ENCODE measurements at regions not wholly inside any gene's neighbourhood (a gene's known extent, or its start where the extent isn't known, plus 50 kb on each side); places are given as distances from the start of the nearest gene placed in this dataset.

DNA sequence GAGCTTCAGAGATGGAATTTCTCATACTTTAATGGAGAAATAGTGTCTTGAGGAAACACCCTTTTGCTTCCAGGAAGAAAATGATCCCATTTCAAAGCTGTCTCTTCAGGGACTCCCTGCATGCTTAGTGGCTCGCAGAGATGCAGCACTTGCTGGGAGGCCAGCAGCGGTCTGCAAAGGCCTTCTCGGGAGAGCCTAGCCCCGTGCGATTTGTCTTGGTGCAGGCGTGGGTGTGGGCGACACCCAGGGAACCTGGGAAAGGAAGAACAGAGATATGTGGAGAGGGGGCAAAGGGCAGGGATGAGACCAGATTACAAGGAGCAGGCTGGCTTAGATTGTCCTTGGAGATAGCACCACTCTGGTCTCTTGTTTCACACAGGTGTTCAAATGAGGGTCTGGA, 352.3 kb upstream of the PODXL start:
- H3K27me3 ChIP-seq (ENCODE audit: insufficient read depth, poor library complexity, severe bottlenecking): peaks cover 9% of the 10 kb centered on the region
- TF ChIP-seq, protein P1, sequence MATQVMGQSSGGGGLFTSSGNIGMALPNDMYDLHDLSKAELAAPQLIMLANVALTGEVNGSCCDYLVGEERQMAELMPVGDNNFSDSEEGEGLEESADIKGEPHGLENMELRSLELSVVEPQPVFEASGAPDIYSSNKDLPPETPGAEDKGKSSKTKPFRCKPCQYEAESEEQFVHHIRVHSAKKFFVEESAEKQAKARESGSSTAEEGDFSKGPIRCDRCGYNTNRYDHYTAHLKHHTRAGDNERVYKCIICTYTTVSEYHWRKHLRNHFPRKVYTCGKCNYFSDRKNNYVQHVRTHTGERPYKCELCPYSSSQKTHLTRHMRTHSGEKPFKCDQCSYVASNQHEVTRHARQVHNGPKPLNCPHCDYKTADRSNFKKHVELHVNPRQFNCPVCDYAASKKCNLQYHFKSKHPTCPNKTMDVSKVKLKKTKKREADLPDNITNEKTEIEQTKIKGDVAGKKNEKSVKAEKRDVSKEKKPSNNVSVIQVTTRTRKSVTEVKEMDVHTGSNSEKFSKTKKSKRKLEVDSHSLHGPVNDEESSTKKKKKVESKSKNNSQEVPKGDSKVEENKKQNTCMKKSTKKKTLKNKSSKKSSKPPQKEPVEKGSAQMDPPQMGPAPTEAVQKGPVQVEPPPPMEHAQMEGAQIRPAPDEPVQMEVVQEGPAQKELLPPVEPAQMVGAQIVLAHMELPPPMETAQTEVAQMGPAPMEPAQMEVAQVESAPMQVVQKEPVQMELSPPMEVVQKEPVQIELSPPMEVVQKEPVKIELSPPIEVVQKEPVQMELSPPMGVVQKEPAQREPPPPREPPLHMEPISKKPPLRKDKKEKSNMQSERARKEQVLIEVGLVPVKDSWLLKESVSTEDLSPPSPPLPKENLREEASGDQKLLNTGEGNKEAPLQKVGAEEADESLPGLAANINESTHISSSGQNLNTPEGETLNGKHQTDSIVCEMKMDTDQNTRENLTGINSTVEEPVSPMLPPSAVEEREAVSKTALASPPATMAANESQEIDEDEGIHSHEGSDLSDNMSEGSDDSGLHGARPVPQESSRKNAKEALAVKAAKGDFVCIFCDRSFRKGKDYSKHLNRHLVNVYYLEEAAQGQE (IDR thresholded peaks at IDR 0.05; ENCODE audit: insufficient replicate concordance, low read depth): no peak
- TF ChIP-seq SPI1 (IDR thresholded peaks at IDR 0.05; ENCODE audit: borderline replicate concordance, low read depth) (no peak), GABPA (IDR thresholded peaks at IDR 0.05; ENCODE audit: low read depth) (no peak), POLR2AphosphoS5 (IDR thresholded peaks at IDR 0.05; ENCODE audit: low read depth) (no peak)
- TF ChIP-seq, protein P2, sequence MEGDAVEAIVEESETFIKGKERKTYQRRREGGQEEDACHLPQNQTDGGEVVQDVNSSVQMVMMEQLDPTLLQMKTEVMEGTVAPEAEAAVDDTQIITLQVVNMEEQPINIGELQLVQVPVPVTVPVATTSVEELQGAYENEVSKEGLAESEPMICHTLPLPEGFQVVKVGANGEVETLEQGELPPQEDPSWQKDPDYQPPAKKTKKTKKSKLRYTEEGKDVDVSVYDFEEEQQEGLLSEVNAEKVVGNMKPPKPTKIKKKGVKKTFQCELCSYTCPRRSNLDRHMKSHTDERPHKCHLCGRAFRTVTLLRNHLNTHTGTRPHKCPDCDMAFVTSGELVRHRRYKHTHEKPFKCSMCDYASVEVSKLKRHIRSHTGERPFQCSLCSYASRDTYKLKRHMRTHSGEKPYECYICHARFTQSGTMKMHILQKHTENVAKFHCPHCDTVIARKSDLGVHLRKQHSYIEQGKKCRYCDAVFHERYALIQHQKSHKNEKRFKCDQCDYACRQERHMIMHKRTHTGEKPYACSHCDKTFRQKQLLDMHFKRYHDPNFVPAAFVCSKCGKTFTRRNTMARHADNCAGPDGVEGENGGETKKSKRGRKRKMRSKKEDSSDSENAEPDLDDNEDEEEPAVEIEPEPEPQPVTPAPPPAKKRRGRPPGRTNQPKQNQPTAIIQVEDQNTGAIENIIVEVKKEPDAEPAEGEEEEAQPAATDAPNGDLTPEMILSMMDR (IDR thresholded peaks at IDR 0.05; ENCODE audit: insufficient read depth, low read length): no peak
- H3K27ac ChIP-seq (replicated peaks): no peak overlapping the region
- DNase-seq (ENCODE audit: low read depth in 1 of 2, low spot score in 1 of 2): no peak
- H3K4me3 ChIP-seq (replicated peaks; ENCODE audit: insufficient read depth, low read length): no peak overlapping the region

DNA sequence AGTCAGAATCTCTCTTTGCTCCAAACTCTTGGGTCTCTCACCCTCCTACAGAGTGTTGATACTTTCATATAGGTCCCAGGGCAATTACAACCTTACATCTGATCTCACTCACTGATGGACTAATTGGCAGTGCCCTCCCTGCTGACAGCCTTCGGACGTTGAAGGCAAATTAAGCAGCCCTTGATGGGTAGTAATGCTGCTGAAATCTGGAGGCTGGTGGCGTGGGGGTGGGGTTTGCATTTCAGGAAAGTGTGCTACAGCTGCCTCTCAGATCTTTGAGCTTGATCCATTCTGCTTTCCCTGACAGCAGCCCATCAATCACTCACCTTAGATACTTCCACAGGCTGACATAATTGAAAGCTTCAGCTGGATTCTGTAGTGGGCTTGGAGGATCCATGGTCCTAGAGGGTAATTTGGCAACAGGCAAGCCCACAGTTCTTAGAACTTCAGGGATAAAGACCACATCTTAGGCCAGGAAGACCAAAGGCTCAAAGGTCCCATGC, 349.1 kb upstream of the PODXL start:
- no peak for DNase-seq (ENCODE audit: low read depth in 1 of 2, low spot score in 1 of 2)
- H3K27me3 ChIP-seq (ENCODE audit: insufficient read depth, poor library complexity, severe bottlenecking): peaks cover 9% of the 10 kb centered on the region
- no peak overlapping the region for H3K4me3 ChIP-seq (replicated peaks; ENCODE audit: insufficient read depth, low read length)
- H3K27ac ChIP-seq (replicated peaks): no peak overlapping the region
- TF ChIP-seq, protein P1 (IDR thresholded peaks at IDR 0.05; ENCODE audit: insufficient replicate concordance, low read depth): no peak
- TF ChIP-seq, protein P2 (IDR thresholded peaks at IDR 0.05; ENCODE audit: insufficient read depth, low read length): no peak
- no peak for TF ChIP-seq SPI1 (IDR thresholded peaks at IDR 0.05; ENCODE audit: borderline replicate concordance, low read depth)
- TF ChIP-seq POLR2AphosphoS5 (IDR thresholded peaks at IDR 0.05; ENCODE audit: low read depth): no peak
- TF ChIP-seq GABPA (IDR thresholded peaks at IDR 0.05; ENCODE audit: low read depth): no peak

DNA sequence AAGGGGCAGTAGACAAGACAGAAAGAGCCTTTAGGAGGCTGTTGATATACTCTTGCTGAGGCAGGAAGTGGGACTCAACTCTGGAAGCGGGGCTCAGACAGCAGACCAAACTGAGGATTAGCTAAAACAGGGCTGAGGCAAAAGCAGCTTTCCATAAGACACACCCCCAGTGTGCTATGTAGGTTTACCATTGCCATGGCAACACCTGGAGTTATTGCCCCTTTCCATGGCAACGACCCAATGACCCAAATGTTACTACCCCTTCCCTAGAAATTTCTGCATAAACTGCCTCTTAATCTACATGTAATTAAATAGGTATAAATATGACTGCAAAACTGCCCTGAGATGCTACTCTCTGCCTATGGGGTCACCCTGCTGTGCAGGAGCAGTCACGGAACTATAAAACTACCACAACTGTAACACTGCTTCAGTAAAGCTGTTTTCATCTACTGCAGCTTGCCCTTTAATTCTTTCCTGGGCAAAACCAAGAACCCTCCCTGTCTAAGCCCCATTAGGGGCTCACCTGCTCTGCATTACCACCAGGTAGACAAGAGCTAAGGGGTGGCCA, 348.4 kb upstream of the PODXL start:
- TF ChIP-seq, protein P1 (IDR thresholded peaks at IDR 0.05; ENCODE audit: insufficient replicate concordance, low read depth): no peak

More for the DNA sequence above, 348.4 kb upstream of the PODXL start:
- Histone ChIP-seq H3K27ac (replicated peaks) (no peak overlapping the region), H3K4me3 (replicated peaks; ENCODE audit: insufficient read depth, low read length) (no peak overlapping the region), H3K27me3 (ENCODE audit: insufficient read depth, poor library complexity, severe bottlenecking) (peaks cover 9% of the 10 kb centered on the region)
- DNase-seq (ENCODE audit: low read depth in 1 of 2, low spot score in 1 of 2): no peak
